B cell (primary cell): ENCODE measurements at regions not wholly inside any gene's neighbourhood (a gene's known extent, or its start where the extent isn't known, plus 50 kb on each side); places are given as distances from the start of the nearest gene placed in this dataset.
"Not testable (repeated sequence)": the region's sequence is repeated elsewhere in the genome, so short reads cannot be mapped to it uniquely, and the experiment has no call there.

Source experiments
- ATAC-seq: fragments of 200-7000 bp; cut with Tn5 transposase; one replicate; pipeline ENCODE4 v1.10.0; 2021; ENCODE audit warnings: low read depth, mild to moderate bottlenecking, moderate number of reproducible peaks, moderate library complexity
- CTCF ChIA-PET: fragments of 350-600 bp; sonication (Branson Sonifier 250); formaldehyde crosslinking; loops from one replicate; lab custom pipeline; 2021; ENCODE audit warnings: antibody characterized with exemption, inconsistent platforms; lab: Charles Lee
- POLR2A ChIA-PET: fragments of 350-600 bp; sonication (Branson Sonifier 250); formaldehyde crosslinking; loops from one replicate; lab custom pipeline; 2021; ENCODE audit warnings: antibody characterized with exemption; lab: Charles Lee
- DNase-seq: peaks from one replicate; pipeline ENCODE4 v3.0.0; 2013
- H2AFZ ChIP-seq: 2 replicates; pipeline ENCODE4 v1.6.1; 2012; ENCODE audit warnings: mild to moderate bottlenecking, low read depth, low read length; ENCODE audit not compliant: insufficient read depth, poor library complexity, severe bottlenecking
- H3K27ac ChIP-seq, 2 donors: 1 replicate in 1 of 2; 2 replicates in 1 of 2; pipeline ENCODE4 v1.5.1; 2012 to 2013; ENCODE audit warnings: low read length in 2 of 2, mild to moderate bottlenecking in 2 of 2, moderate library complexity in 1 of 2
- H3K27me3 ChIP-seq, 4 experiments: fragments of 200-600 bp in 1 of 4; sonication (generic) in 1 of 4; replicated peaks in 1 of 4; 1 replicate in 2 of 4; 2 replicates in 2 of 4; pipeline versions ENCODE4 v1.6.1 to v1.7.0; 2013 to 2016; ENCODE audit warnings: low read length in 3 of 4, mild to moderate bottlenecking in 2 of 4, mixed read lengths in 1 of 4, moderate library complexity in 1 of 4; ENCODE audit not compliant: insufficient read depth in 4 of 4, control insufficient read depth in 3 of 4; ENCODE audit errors: control extremely low read depth in 1 of 4
- H3K36me3 ChIP-seq, 2 experiments: replicated peaks in 1 of 2; 1 replicate in 1 of 2; 2 replicates in 1 of 2; pipeline versions ENCODE4 v1.6.1 to v1.7.1; 2013; ENCODE audit warnings: low read length in 1 of 2; ENCODE audit not compliant: insufficient read depth in 2 of 2, control insufficient read depth in 1 of 2; ENCODE audit errors: control extremely low read depth in 1 of 2, extremely low read depth in 1 of 2
- H3K4me1 ChIP-seq, 2 donors: fragments of 200-600 bp in 1 of 2; sonication (generic) in 1 of 2; 1 replicate in 1 of 2; 2 replicates in 1 of 2; pipeline versions ENCODE4 v1.5.1 to v1.6.1; 2013 to 2017; ENCODE audit warnings: low read length in 2 of 2; ENCODE audit not compliant: control insufficient read depth in 2 of 2, insufficient read depth in 2 of 2
- H3K4me2 ChIP-seq: replicated peaks from 2 replicates; pipeline ENCODE3; 2012; ENCODE audit warnings: mild to moderate bottlenecking, low read depth, low read length; ENCODE audit not compliant: poor library complexity, severe bottlenecking
- H3K4me3 ChIP-seq, 5 experiments: fragments of 200-600 bp in 1 of 5; sonication (generic) in 1 of 5; 1 replicate in 3 of 5; 2 replicates in 2 of 5; pipeline versions ENCODE4 v1.5.1 to v1.7.0; 2011 to 2016; ENCODE audit warnings: low read length in 4 of 5, mild to moderate bottlenecking in 4 of 5, low read depth in 2 of 5, control low read depth in 1 of 5, moderate library complexity in 1 of 5; ENCODE audit not compliant: insufficient read depth in 1 of 5; ENCODE audit errors: control extremely low read depth in 1 of 5, extremely low read depth in 1 of 5
- H3K79me2 ChIP-seq: fragments of 200-600 bp; sonication (generic); one replicate; pipeline ENCODE4 v1.6.0; 2016; ENCODE audit warnings: low read length; ENCODE audit not compliant: control insufficient read depth, insufficient read depth
- H3K9ac ChIP-seq: fragments of 200-600 bp; sonication (generic); 2 replicates; pipeline ENCODE4 v1.6.1; 2017; ENCODE audit warnings: mild to moderate bottlenecking, low read length, moderate library complexity
- H3K9me3 ChIP-seq, 3 donors: one replicate each; pipeline versions ENCODE4 v1.6.1 to v1.7.1; 2013; ENCODE audit warnings: low read length in 2 of 3; ENCODE audit not compliant: control insufficient read depth in 2 of 3, insufficient read depth in 1 of 3; ENCODE audit errors: control extremely low read depth in 1 of 3
- H4K20me1 ChIP-seq: 2 replicates; pipeline ENCODE4 v1.6.0; 2012; ENCODE audit warnings: mild to moderate bottlenecking, low read length; ENCODE audit not compliant: insufficient read depth, control insufficient read depth, poor library complexity, severe bottlenecking
- H3K27ac Mint-ChIP-seq: one replicate; pipeline ENCODE4 v1.8.0; 2021; ENCODE audit warnings: mixed read lengths
- H3K27me3 Mint-ChIP-seq: one replicate; pipeline ENCODE4 v1.8.0; 2021; ENCODE audit warnings: mixed read lengths
- H3K4me1 Mint-ChIP-seq: one replicate; pipeline ENCODE4 v1.8.0; 2021; ENCODE audit warnings: mixed read lengths
- H3K4me3 Mint-ChIP-seq: one replicate; pipeline ENCODE4 v1.8.0; 2021; ENCODE audit warnings: mixed read lengths
- H3K9me3 Mint-ChIP-seq: one replicate; pipeline ENCODE4 v1.8.0; 2022; ENCODE audit warnings: mixed read lengths; ENCODE audit not compliant: insufficient read depth
- CTCF ChIP-seq: fragments of 200-600 bp; IDR thresholded peaks from one replicate; pipeline ENCODE4 v1.8.0; 2022; ENCODE audit warnings: antibody characterized with exemption, mild to moderate bottlenecking
- EZH2 ChIP-seq: IDR thresholded peaks from 2 replicates; pipeline ENCODE4 v1.6.1; 2012; ENCODE audit warnings: borderline replicate concordance, low read depth, mild to moderate bottlenecking, moderate library complexity, low read length; ENCODE audit not compliant: insufficient read depth, poor library complexity, severe bottlenecking
- WGBS: methylation state at CpG from one replicate; pipeline ENCODE4 v1.1.5; 2013; ENCODE audit warnings: missing lambda C conversion rate; ENCODE audit not compliant: insufficient coverage; 5-methylcytosine and 5-hydroxymethylcytosine counted together
- intact Hi-C: fragments of 100-400 bp; cut with micrococcal nuclease; formaldehyde crosslinking; loops from one replicate; pipeline ENCODE4 v1.10.0; 2022

GRCh38 chr3:80709597-80710322 lies 942.0 kb upstream of the ROBO1 start:
- H3K4me2 ChIP-seq, ATAC-seq, H3K36me3 ChIP-seq, DNase-seq, H2AFZ ChIP-seq, H3K79me2 ChIP-seq, H3K9me3 Mint-ChIP-seq, H3K4me1 Mint-ChIP-seq, H3K27me3 ChIP-seq, H4K20me1 ChIP-seq, intact Hi-C loops, H3K27ac Mint-ChIP-seq, H3K4me3 ChIP-seq, H3K9ac ChIP-seq, H3K27ac ChIP-seq, H3K4me1 ChIP-seq, H3K27me3 Mint-ChIP-seq, CTCF ChIA-PET, POLR2A ChIA-PET, H3K4me3 Mint-ChIP-seq: not testable (repeated sequence)
- peaks cover 0 to 17% (median 4%) of the 10 kb centered on the region in 3 donors for H3K9me3 ChIP-seq
- 88% methylated on average over 4 of the region's 5 CpGs for WGBS

GRCh38 chr3:80705290-80705689 lies 937.5 kb upstream of the ROBO1 start:
- Histone ChIP-seq H3K27ac (no peak overlapping the region), H3K9me3 (peaks cover 0 to 18% (median 4%) of the 10 kb centered on the region in 3 donors), H3K4me2 (no peak overlapping the region), H3K79me2 (no peaks in the 10 kb centered on the region), H3K36me3 (no peaks in the 10 kb centered on the region), H3K4me1 (no peaks in the 10 kb centered on the region), H3K9ac (no peak overlapping the region), H3K27me3 (no peaks in the 10 kb centered on the region), H2AFZ (no peak overlapping the region), H3K4me3 (no peak overlapping the region), H4K20me1 (no peaks in the 10 kb centered on the region)
- no peaks in the 10 kb centered on the region for H3K27me3 Mint-ChIP-seq
- peaks cover 6% of the 10 kb centered on the region for H3K9me3 Mint-ChIP-seq
- POLR2A ChIA-PET = no interaction called here
- H3K27ac Mint-ChIP-seq = no peak overlapping the region
- intact Hi-C loops = no loop called here
- no peak for ATAC-seq
- DNase-seq = no peak
- H3K4me1 Mint-ChIP-seq = no peaks in the 10 kb centered on the region
- TF ChIP-seq CTCF = no peak
- TF ChIP-seq EZH2 = no peak
- no CpG with 5 or more reads among the region's 1 CpG for WGBS
- H3K4me3 Mint-ChIP-seq = no peak overlapping the region
- CTCF ChIA-PET = no interaction called here
